Activated CD8-positive, alpha-beta memory T cell treated with anti-CD3 and anti-CD28 coated beads for 24 hours (primary cell): ENCODE measurements at regions not wholly inside any gene's neighbourhood (a gene's known extent, or its start where the extent isn't known, plus 50 kb on each side); places are given as distances from the start of the nearest gene placed in this dataset.
"Not testable (repeated sequence)": the region's sequence is repeated elsewhere in the genome, so short reads cannot be mapped to it uniquely, and the experiment has no call there.

ENCODE experiments used
- DNase-seq: peaks from one replicate; pipeline ENCODE4 v3.0.0-alpha.2; 2020

DNA sequence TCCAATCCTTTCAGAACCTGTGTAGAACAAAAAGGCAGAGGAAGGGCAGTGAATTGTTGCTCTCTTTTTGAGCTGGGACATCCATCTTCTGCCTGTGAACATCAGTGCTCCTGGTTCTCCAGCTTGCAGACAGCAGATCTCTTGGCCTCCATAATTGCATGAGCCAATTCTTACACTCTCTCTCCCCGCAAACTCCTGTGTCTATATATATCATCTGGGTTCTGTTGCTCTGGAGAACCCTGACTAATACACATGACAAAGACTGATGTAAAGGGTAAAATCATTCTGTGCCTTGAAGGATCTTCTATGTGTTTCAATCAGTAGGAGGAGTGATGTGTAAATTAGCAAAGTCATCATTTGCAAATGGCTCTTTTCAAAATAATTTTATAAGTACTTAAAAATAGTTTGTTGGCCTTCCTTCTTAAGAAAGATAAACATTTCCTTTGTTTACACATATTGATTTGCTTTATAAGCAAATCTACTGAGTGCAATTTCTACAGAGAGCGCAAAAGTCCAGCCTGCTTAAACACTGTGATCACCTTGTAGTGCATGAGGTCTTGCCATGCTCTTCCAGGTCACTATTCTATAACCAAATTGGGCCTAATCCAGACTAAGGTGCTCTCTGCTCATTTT lies 154.9 kb upstream of the ANKRD28 start:
- DNase-seq: no peak

DNA sequence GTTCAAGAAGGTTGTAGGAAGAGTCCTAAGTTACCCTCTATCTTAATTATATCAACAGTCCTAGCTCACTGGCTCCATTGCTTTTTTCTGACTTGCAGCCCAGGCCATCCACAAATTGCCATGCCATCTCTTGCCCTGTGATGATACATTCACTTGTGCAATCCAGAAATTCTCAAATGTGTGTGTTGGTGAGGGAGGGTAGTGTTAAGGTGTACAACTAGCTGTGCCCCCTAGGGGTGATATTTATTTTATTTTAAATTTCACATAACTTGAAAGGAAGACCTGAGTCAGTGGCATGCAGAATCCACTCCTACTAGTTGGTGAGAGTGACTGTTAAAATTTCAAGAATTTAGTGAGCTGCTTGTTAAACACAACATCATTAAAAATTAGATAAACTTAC lies 156.1 kb upstream of the ANKRD28 start:
- DNase-seq: no peak

DNA sequence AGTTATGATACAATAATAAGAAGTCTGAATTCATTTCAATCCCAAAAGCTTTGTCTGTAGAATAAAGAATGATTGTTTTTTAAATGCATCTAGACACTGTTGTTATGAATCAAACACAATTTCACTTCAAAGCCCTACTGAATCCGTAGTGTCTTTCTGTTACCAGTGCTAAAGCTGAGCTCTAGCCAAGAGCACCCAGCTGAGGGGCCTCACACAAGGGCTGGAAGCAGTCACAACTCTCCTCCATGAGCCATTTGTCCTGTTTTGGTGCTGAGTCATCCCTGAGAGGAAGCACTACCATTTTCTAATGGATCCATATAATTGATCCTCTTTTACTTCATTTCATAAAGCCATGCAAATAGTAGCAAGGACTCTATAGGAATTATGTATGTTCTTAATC lies 158.2 kb upstream of the ANKRD28 start:
- DNase-seq: no peak

DNA sequence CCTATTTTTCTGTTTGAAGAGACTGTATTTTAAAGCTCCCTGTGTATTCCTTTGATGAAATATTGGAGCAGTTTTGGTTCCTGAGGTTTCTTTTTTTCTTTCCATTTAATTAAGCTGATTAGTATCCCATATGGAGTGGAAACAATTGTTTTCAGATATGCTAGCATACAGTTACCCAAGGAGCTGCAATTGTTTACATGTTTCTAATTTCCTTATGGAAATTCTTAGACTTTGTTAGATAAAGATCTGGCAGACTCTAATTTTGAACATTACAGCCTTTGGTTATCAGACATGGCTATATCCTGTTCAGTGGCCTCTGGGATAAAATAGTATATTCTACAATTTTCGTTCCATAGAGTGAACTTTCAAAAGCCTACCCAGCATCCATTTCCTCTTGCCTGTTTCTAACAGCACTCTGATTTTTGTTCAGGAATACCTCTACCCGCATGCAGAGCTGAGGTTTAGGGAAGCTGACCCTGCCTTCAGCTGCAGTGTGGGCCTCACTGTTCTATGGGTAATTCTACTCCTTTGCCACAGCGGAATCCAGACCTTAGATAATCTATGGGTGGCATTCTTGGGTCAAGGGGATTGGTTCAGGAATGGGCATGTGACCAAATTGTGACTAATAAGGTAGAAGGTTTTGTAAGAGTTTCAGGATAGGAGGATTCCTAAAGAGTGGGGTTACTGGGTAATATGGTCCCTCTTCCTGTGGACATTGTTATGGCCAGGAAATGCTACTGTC lies 161.1 kb upstream of the ANKRD28 start:
- no peak for DNase-seq

DNA sequence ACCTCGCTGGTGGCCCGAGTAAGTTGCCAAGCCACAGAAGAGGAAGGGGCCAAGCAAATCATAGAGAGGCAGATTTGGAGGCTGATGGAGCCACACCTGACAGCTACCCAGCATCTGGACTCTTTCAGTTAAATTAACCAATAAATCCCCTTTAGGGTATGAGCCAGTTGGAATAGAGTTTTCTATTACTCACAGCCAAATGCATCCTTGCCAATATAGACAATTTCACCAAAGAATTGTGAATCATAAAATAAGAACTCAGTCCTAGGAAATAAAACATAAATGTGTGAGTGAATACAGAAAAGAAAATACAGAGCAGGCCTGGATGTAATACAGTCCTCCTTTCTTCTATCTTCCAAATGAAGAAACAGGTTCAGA lies 161.6 kb upstream of the ANKRD28 start:
- DNase-seq: no peak

DNA sequence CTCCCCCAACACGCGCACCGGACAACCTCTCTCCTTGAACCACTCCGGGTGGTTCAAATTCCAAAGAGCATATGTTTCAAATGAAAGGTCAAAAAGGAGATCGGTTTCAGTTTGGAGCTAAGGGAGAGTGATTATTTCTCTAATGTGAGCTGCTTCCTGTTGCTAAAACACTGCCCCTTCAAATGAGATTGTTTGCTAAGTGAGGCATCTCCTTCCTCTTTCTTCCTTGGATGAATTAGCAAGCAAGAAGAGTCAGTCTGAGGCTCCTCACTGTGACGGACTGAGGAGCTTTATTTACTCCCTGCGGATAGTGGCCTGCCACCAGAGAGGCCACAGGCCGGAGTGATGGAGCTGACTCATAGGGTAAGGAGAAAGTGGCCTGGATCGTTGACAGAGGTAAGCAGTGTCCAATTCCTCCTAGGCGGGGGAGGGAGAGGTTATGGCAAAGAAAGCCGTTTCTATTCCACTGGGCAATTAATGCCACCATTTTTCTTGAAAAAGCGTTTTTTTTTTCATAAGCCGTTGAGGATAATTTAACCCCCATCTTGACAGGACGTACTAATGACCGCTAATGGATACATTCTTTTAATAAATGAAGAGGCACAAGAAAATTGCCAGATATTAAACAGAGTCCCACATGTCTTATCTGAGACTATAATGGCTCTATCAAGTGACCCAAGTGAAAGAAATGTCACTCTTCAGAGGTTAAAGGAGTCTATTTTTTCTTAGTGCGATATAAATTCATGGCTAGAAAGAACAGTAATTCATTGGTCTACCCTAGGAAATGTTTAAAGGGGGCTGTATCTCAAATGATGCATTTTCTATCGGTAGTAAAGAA lies 167.0 kb upstream of the ANKRD28 start:
- no peak for DNase-seq

DNA sequence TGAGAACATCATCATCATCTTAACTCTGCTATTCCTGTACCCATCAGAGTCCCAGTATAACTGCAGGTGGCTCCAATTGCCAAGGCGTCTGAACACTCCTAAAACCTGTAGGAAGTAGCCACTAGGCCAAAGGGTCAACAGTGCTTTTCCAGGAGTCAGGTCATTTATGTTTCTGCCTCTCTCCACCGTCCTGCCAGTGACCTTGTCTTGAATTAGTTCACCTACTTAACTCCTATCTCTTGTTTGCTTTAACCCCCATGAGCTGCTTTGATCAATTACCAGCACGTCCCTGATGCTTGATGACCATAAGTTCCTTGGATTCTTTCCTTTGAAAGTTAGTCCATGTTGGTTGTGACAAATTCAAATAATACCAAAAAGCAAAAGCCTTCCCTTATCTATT lies 169.8 kb upstream of the ANKRD28 start:
- DNase-seq: no peak

DNA sequence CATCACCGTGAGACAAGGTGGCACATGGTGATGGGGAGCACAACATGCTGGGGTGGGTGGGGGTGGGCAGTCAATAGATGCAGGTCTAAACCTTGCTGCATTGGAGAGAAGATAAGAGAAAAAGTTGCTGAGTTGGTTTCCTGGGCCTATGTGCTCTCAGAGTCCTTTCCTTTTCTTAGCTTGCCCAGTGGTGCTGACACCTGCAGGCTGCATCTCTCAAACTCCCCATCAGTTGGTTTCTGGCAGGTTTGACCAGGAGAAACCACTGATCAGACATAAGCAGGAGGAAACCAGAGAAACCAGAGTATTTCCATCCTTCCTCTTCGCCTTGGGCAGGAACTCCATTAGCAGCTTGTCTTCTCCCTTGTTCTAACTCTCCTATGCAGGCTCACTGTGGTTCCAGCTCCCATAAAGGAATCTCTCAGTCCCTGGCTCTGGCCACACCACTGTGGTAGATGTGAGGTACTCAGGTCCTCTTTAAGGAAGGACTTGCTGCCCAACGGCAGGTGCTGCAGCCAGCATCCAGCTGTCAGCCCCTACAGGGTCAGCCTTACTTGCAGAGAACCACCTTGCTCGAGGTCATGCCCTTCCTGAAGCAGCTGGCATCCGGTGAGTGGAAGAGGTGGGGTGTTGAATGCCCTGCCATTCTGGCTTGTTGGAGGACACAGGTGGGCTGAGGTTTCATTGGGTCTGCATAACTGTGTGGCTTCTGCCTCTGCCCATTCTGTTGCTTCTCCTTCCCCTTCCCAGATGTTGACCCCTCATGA lies 172.3 kb upstream of the ANKRD28 start:
- no peak for DNase-seq

DNA sequence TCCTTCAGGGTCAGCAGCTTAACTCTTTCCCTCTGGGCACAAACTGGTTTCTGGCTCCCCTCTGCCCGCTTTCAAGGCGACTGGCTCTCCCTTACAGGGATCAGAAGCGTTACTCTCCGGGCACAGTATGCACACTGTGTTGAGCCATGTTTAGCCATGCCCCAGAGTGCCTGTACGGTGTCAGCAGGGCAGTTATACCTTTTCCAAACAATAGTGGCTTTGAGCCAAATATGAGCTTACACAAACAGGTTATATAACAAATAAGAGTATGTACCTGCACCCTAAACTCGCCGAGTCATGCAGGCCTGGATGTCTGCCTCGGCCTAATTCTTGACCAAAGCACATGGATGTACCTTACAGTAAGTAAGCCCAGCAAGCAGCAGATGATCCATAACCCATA lies 175.6 kb upstream of the ANKRD28 start:
- no peak for DNase-seq

DNA sequence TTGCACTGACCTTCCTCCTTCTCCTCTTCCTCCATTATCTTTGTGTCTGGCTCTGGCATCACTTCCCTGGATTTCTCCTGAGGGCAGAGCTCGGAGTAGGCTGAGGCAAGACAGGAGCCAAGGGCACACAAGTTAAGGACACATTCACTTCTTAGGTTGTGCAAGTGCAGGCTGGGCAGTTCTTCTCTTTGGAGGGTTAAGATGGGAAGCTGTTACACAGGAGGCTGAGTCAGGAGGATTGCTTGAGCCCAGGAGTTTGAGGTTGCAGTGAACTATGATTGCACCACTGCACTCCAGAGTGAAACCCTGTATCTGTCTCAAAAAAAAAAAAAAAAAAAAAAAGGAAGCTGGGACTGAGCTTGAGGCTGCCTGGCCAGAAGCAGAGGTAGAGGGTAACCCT lies 176.2 kb upstream of the ANKRD28 start:
- no peak for DNase-seq

DNA sequence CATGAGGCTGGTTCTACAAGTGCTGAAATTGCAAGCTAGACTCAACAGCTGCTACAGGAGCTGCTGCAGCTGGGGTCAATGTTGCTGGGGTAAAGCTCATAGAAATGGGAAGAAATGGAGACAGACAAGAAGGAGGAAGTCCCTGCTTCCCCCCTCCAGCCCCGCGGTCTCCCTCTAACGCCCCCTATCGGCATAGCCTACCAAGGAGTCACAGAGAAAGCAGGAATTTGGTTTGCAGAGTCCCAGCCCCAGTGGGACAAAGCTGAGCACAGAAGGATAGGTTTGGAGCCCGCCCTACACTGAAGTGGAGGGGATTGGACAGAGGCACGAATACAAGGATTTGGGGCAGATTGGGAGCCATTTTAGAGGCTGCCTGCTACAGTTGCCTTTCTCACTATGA lies 176.9 kb upstream of the ANKRD28 start:
- no peak for DNase-seq

DNA sequence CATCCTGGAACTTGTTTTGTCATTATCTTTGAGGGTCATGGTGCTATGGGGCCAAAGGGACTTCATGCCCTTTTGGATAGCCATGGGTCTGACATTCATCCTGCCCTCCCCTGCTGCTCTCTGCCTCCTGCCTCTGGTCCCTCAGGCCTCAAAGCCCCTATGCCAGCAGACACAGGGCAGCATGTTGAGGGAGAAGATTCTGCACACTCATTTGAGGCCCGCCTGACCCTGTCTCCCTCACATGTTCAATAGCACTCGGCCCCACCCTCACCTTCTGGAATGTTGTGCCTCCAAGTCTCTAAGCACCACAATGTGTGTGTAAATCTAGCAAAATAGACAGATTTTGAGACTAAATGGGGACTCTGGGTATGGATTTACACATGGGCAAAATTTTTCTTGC lies 178.7 kb upstream of the ANKRD28 start:
- DNase-seq: no peak

DNA sequence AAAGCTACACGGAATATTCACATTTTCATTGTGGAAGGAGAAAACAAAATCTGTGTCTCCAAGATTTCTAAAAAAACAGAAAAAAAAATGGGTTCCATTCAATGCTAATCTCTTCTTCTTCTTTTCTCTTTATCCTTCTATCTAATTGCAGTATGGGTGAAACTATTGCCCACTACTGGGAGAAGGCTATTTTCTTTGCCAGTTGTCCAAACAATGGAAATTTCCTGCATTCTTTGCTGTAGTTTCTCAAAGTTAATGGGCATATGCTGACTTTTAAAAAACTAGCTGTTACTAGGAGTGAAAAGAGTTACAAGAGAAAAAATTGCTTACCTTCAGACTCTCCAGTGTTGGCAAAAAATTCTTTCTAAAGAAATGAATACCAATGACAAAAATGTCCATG lies 179.3 kb upstream of the ANKRD28 start:
- no peak for DNase-seq

DNA sequence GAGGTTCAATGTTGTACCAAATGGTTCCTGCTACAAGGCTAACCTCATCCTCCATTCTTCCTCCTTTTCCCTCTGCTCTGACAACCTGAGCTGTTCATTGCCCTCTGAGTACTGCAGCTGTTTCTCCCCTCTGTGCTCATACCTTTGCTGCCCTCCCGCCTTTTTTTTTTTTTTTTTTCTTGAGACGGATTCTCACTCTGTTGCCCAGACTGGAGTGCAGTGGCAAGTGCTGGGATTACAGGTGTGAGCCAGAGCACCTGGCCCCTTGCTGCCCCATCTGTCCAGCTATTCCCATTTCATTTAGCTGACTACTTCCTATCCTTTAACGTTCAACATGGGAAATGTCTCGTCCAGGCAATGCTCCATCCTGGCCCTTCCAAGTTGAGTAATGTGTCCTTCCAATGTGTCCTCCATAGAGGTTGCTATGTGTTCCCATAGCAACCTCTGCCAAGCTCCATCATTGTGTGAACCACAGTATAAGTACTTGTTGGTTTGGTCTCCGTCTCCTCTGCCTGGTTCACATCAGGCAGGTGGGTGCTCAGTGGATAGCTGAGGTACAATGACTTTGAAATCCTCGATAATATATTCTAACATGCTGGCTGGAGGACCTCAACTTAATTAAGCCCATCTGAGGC lies 179.9 kb upstream of the ANKRD28 start:
- no peak for DNase-seq

DNA sequence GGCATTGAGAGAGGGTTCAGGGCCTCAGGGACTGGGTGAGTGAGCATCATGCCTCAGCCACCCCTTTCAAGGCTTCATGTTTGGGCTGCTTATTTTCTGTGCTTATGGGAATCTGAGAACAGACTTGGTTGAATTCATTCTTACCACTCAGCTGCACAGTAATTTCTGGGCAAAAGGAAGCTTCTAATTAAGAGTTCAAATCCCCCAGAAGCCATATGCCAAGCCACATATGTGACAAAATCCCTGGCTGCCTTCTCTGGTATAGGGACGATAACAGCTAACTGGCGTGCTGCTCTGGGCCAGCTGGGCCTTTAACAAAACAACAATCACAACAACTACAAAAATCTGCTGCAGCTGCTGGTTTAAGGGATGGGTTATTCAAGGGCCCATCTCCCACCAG lies 181.0 kb upstream of the ANKRD28 start:
- no peak for DNase-seq

DNA sequence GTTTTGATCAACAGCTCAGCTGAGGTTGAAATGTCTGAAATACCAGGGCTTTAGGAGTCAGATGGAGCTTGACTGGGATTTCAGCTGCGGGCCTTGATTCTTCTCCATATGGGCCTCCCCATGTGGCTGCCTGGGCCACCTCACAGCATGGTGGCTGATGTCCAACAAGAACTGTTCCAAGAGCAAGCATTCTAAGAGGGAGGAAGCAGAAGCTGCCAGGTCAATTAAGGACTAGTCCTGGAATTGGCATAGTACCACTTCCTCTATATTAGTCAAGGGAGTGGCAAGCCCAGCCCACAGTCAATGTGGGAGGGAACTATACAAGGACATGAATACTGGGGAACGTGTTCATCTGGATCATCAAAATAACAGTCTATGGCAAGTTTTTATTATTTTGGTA lies 181.7 kb upstream of the ANKRD28 start:
- DNase-seq: no peak

DNA sequence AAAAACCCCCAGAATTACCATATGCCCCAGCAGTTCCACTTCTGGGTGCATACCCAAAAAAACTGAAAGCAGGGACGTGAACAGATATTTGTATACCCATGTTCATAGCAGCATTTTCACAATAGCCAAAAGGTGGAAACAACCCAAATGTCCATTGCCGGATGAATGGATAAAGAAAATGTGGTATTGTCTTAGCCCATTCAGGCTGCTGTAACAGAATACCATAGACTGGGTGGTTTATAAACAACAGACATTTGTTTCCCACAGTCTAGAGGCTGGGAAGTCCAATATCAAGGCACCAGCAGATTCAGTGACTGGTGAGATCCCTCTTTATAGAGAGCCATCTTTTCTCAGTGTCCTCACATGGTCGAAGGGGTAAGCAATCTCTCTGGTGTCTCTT lies 182.1 kb upstream of the ANKRD28 start:
- no peak for DNase-seq

DNA sequence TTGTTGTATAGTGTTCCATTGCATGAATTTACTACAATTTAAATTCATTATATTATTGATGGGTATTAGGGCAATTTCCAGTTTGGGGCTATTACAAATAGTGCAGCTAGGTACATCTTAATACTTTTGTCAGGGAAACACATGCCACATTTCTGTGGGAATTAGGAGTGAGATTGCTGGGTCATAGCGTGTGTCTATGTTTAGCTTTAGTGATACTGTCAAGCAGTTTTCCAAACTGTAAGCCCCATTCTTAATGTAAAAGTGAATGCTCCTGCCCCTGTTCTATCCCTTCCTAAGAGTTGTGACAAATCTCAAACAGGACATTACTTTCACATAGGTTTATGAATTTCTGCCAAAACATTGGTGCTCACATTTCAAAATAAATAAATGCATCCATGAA lies 184.5 kb upstream of the ANKRD28 start:
- DNase-seq: no peak

DNA sequence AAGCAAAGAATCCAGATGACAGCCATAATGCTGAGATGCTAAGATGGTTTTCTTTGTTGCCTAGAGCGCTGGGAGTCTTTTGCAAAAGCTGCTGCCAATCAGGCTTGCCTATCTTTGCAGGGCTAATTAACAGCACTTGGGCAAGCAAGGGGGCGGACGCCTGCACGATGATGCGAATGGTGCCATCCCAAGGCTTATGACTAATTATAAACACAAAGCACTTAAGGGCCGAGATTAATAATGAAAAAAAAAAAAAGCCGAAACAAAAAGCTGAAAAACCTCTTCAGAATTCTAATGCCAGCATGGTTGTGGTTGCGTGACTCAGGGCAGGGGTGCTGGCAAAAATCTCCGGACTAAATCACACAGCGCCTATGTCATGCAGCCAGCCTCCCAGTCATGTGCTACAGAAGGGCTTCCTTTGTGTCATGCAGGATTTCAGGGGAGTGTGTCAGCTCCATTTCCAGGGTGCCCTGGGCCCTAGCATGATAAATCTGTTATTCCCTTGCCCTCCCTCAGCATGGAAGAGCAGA lies 185.0 kb upstream of the ANKRD28 start:
- DNase-seq: no peak

DNA sequence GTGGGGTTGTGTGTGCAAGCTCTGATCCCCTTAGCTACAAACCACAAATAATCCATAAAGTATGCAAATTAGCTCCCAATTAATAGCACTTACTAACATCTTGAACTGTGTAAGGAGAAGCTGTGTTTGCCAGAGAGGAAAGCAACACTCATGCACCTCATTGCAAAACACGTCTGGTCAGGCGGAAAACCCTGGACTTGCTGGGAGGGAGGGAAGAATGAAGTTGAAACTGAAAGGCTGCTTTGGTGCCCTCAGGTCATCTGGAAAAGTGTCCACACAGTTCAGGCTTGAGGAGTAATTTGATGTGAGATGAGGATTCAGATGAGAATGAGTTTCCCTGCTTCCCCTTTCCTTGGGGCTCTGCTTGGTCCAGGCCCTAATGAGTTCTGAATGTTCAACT lies 185.5 kb upstream of the ANKRD28 start:
- no peak for DNase-seq

DNA sequence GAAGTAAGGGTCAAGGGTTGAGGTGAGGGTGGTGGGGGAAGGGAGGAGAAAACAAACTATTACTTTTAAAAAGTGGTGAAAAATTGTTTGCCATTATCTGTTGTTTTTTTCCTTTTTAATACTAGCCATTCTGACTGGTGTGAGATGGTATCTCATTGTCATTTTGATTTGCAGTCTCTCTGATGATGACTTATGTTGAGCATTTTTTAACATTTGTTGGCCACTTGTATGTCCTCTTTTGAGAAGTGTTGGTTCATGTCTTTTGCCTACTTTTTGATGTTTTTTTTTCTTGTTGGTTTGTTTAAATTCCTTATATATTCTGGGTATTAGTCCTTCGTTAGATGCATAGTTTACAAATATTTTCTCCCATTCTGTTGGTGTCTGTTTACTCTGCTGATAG lies 185.9 kb upstream of the ANKRD28 start:
- no peak for DNase-seq

DNA sequence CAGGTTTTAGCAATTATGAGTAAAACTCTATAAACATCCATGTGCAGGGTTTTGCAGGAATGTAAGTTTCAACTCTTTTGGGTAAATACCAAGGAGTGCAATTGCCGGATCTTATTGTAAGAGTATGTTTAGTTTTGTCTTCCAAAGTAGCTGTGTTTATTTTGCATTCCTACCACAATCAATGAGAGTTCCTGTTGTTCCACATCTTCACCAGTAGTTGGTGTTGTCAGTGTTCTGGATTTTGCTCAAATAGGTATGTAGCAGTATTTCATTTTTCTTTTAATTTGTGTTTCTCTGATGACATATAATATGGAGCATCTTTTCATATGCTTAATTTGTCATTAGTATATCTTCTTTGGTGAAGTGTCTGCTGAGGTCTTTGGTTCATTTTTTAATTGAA lies 185.1 kb upstream of the GALNT15 start:
- DNase-seq: no peak

DNA sequence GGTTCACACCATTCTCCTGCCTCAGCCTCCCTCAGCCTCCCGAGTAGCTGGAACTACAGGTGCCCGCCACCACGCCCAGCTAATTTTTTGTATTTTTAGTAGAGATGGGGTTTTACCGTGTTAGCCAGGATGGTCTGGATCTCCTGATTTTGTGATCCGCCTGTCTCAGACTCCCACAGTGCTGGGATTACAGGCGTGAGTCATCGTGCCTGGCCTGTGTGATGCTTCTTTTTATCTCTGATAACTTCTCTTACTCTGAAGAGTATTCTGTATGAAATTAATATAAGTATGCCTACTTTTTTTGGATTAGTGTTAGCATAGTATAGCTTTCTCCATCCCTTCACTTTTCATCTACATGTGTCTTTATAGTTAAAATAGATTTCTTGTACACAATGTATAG lies 180.8 kb upstream of the GALNT15 start:
- DNase-seq: not testable (repeated sequence)
